HG03103 (cell line): ENCODE measurements at regions not wholly inside any gene's neighbourhood (a gene's known extent, or its start where the extent isn't known, plus 50 kb on each side); places are given as distances from the start of the nearest gene placed in this dataset.
A peak's percentile ranks its signal among the peaks of the same experiment; 100 is the strongest.

Experiments used
- ATAC-seq: cut with Tn5 transposase; IDR thresholded peaks from one replicate; pipeline ENCODE4 v1.9.1; 2021; ENCODE audit warnings: low read depth; ENCODE audit not compliant: unreplicated experiment

GRCh38 chr5:139733698-139734538, 61.7 kb upstream of the PSD2 start:
- ATAC-seq = no peak

- no peak for ATAC-seq
Observed at GRCh38 chr5:139734539-139734916, 61.1 kb upstream of the PSD2 start.

- no peak for ATAC-seq
Observed at GRCh38 chr5:139738193-139739149, 57.1 kb upstream of the PSD2 start.

GRCh38 chr5:139739150-139739974, 56.2 kb upstream of the PSD2 start:
- ATAC-seq = no peak

- no peak for ATAC-seq
Observed at GRCh38 chr5:139740138-139740991, 55.2 kb upstream of the PSD2 start.

GRCh38 chr5:139740992-139741672, 54.5 kb upstream of the PSD2 start:
- ATAC-seq = no peak

- no peak for ATAC-seq
Observed at GRCh38 chr5:139741823-139742172, 53.8 kb upstream of the PSD2 start.

GRCh38 chr5:139742173-139742903, 53.3 kb upstream of the PSD2 start:
- ATAC-seq = no peak

- no peak for ATAC-seq
Observed at GRCh38 chr5:139743001-139743771, 52.4 kb upstream of the PSD2 start.

GRCh38 chr5:139743804-139744203, 51.8 kb upstream of the PSD2 start:
- no peak for ATAC-seq

- no peak for ATAC-seq
Observed at GRCh38 chr5:139744471-139745131, 51.0 kb upstream of the PSD2 start.

GRCh38 chr5:139745132-139745799, 50.3 kb upstream of the PSD2 start:
- ATAC-seq = no peak

GRCh38 chr5:139745800-139746690, 49.6 kb upstream of the PSD2 start:
- ATAC-seq = peak; percentile 29
